CD14-positive monocyte (primary cell): ENCODE measurements at regions not wholly inside any gene's neighbourhood (a gene's known extent, or its start where the extent isn't known, plus 50 kb on each side); places are given as distances from the start of the nearest gene placed in this dataset.

Experiments
- DNase-seq, 3 donors: peaks; one replicate each; pipeline ENCODE4 v3.0.0-alpha.2; 2011 to 2022
- H2AFZ ChIP-seq: 2 replicates; pipeline ENCODE4 v1.6.0; 2012; ENCODE audit warnings: mild to moderate bottlenecking, low read depth, low read length, inconsistent platforms; ENCODE audit not compliant: insufficient read depth, poor library complexity, severe bottlenecking
- H3K27ac ChIP-seq, 2 donors: 1 replicate in 1 of 2; 2 replicates in 1 of 2; pipeline ENCODE4 v1.5.1; 2012 to 2013; ENCODE audit warnings: low read length in 2 of 2, control low read depth in 1 of 2, inconsistent platforms in 1 of 2, low read depth in 1 of 2, mild to moderate bottlenecking in 1 of 2
- H3K27me3 ChIP-seq, 2 donors: one replicate each; pipeline versions ENCODE4 v1.6.0 to v1.6.1; 2011 to 2013; ENCODE audit warnings: low read length in 2 of 2; ENCODE audit not compliant: control insufficient read depth in 2 of 2, insufficient read depth in 2 of 2
- H3K36me3 ChIP-seq, 2 donors: replicated peaks in 1 of 2; 1 replicate in 1 of 2; 2 replicates in 1 of 2; pipeline versions ENCODE4 v1.5.1 to v1.6.1; 2012 to 2013; ENCODE audit warnings: low read length in 2 of 2, control low read depth in 1 of 2, inconsistent platforms in 1 of 2, mild to moderate bottlenecking in 1 of 2; ENCODE audit not compliant: insufficient read depth in 2 of 2, control insufficient read depth in 1 of 2
- H3K4me1 ChIP-seq, 2 donors: 1 replicate in 1 of 2; 2 replicates in 1 of 2; pipeline versions ENCODE4 v1.5.1 to v1.6.1; 2012 to 2013; ENCODE audit warnings: low read length in 2 of 2, control low read depth in 1 of 2, inconsistent platforms in 1 of 2, mild to moderate bottlenecking in 1 of 2, moderate library complexity in 1 of 2; ENCODE audit not compliant: insufficient read depth in 2 of 2, control insufficient read depth in 1 of 2
- H3K4me2 ChIP-seq: replicated peaks from 2 replicates; pipeline ENCODE3; 2012; ENCODE audit warnings: low read length, moderate library complexity, mild to moderate bottlenecking; ENCODE audit not compliant: poor library complexity, severe bottlenecking; ENCODE audit errors: extremely low read depth
- H3K4me3 ChIP-seq, 3 experiments: fragments of 200-600 bp in 1 of 3; sonication (generic) in 1 of 3; replicated peaks in 1 of 3; 1 replicate in 2 of 3; 2 replicates in 1 of 3; pipeline ENCODE4 v1.5.1; 2011 to 2013; ENCODE audit warnings: low read length in 3 of 3, mild to moderate bottlenecking in 3 of 3, control low read depth in 2 of 3, low read depth in 2 of 3, inconsistent platforms in 1 of 3, moderate library complexity in 1 of 3
- H3K79me2 ChIP-seq: 2 replicates; pipeline ENCODE4 v1.6.0; 2012; ENCODE audit warnings: mild to moderate bottlenecking, control low read depth, inconsistent platforms, low read length, moderate library complexity; ENCODE audit not compliant: insufficient read depth
- H3K9ac ChIP-seq: 2 replicates; pipeline ENCODE4 v1.6.0; 2017; ENCODE audit warnings: low read length, mild to moderate bottlenecking; ENCODE audit not compliant: insufficient read depth, poor library complexity, severe bottlenecking
- H3K9me3 ChIP-seq, 2 donors: replicated peaks in 1 of 2; 1 replicate in 1 of 2; 2 replicates in 1 of 2; pipeline versions ENCODE4 v1.5.1 to v1.6.1; 2012 to 2013; ENCODE audit warnings: low read length in 2 of 2, control low read depth in 1 of 2; ENCODE audit not compliant: control insufficient read depth in 1 of 2, insufficient read depth in 1 of 2
- H4K20me1 ChIP-seq: 2 replicates; pipeline ENCODE4 v1.6.0; 2012; ENCODE audit warnings: mild to moderate bottlenecking, low read length, control low read depth, moderate library complexity; ENCODE audit not compliant: insufficient read depth
- H3K27ac Mint-ChIP-seq, 7 donors: one replicate each; pipeline ENCODE4 v1.8.0; 2020; ENCODE audit warnings: mild to moderate bottlenecking in 7 of 7, mixed read lengths in 7 of 7, moderate library complexity in 6 of 7, inconsistent platforms in 2 of 7
- H3K27me3 Mint-ChIP-seq, 3 donors: one replicate each; pipeline ENCODE4 v1.8.0; 2021 to 2022; ENCODE audit warnings: low read depth in 3 of 3, mild to moderate bottlenecking in 3 of 3, mixed read lengths in 3 of 3, moderate library complexity in 3 of 3, inconsistent platforms in 1 of 3
- H3K36me3 Mint-ChIP-seq, 2 donors: one replicate each; pipeline ENCODE4 v1.8.0; 2020; ENCODE audit warnings: mixed read lengths in 2 of 2, inconsistent platforms in 1 of 2, mild to moderate bottlenecking in 1 of 2
- H3K4me1 Mint-ChIP-seq: one replicate; pipeline ENCODE4 v1.8.0; 2020; ENCODE audit warnings: mild to moderate bottlenecking, mixed read lengths
- H3K4me3 Mint-ChIP-seq, 2 donors: one replicate each; pipeline ENCODE4 v1.8.0; 2020; ENCODE audit warnings: mild to moderate bottlenecking in 2 of 2, mixed read lengths in 2 of 2, moderate library complexity in 1 of 2
- H3K9me3 Mint-ChIP-seq, 7 donors: one replicate each; pipeline ENCODE4 v1.8.0; 2020 to 2022; ENCODE audit warnings: mixed read lengths in 7 of 7, mild to moderate bottlenecking in 6 of 7, moderate library complexity in 6 of 7, inconsistent platforms in 2 of 7
- WGBS: methylation state at CpG from one replicate; pipeline ENCODE4 v1.1.5; 2013; ENCODE audit warnings: missing lambda C conversion rate; ENCODE audit not compliant: insufficient coverage; 5-methylcytosine and 5-hydroxymethylcytosine counted together
- intact Hi-C, 2 donors: fragments of 100-400 bp; cut with micrococcal nuclease; formaldehyde crosslinking; loops; one replicate each; pipeline versions ENCODE4 v1.15.0 to v1.15.1; 2023
- TF ChIP-seq, protein P1 (sequence below): fragments of 200-600 bp; IDR thresholded peaks from one replicate; pipeline ENCODE4 v1.8.0; 2022; ENCODE audit warnings: antibody characterized with exemption, mild to moderate bottlenecking

DNA sequence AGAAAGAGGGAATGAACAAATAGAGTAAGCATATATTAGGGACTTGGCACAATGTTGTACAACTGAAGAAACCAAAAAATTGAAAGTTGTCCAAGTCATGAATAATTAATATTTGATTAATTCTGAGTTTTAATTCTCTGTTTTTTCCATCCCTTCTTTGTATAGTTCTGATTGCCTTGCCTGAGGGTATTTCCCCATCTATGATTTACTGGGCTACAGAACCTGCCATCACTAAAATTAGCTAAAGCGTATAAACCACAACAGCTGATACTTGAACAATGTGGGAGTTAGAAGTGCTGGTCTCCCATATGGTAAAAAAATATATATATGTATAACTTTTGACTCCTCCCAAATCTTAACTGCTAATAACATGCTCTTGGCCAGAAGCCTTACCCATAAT, 1253.5 kb upstream of the CDH6 start:
- Mint-ChIP-seq H3K36me3 (no peaks in the 10 kb centered on the region), H3K27ac (no peak overlapping the region), H3K4me3 (no peak overlapping the region), H3K4me1 (no peaks in the 10 kb centered on the region), H3K27me3 (no peaks in the 10 kb centered on the region), H3K9me3 (peaks cover 0 to 5% (median 0%) of the 10 kb centered on the region in 7 donors)
- H3K79me2 ChIP-seq = no peaks in the 10 kb centered on the region
- intact Hi-C loops = no loop called here
- H2AFZ ChIP-seq = no peak overlapping the region
- H3K9me3 ChIP-seq = peaks cover 0 to 4% of the 10 kb centered on the region in 2 donors
- H3K4me1 ChIP-seq = no peaks in the 10 kb centered on the region
- H3K27me3 ChIP-seq = no peaks in the 10 kb centered on the region
- H3K4me2 ChIP-seq = no peak overlapping the region
- no peak for DNase-seq
- no peaks in the 10 kb centered on the region for H3K36me3 ChIP-seq
- no peaks in the 10 kb centered on the region for H4K20me1 ChIP-seq
- H3K9ac ChIP-seq = no peak overlapping the region
- no peak overlapping the region for H3K27ac ChIP-seq
- no peak overlapping the region for H3K4me3 ChIP-seq
- TF ChIP-seq, protein P1, sequence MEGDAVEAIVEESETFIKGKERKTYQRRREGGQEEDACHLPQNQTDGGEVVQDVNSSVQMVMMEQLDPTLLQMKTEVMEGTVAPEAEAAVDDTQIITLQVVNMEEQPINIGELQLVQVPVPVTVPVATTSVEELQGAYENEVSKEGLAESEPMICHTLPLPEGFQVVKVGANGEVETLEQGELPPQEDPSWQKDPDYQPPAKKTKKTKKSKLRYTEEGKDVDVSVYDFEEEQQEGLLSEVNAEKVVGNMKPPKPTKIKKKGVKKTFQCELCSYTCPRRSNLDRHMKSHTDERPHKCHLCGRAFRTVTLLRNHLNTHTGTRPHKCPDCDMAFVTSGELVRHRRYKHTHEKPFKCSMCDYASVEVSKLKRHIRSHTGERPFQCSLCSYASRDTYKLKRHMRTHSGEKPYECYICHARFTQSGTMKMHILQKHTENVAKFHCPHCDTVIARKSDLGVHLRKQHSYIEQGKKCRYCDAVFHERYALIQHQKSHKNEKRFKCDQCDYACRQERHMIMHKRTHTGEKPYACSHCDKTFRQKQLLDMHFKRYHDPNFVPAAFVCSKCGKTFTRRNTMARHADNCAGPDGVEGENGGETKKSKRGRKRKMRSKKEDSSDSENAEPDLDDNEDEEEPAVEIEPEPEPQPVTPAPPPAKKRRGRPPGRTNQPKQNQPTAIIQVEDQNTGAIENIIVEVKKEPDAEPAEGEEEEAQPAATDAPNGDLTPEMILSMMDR = no peak
- WGBS = no CpG with 5 or more reads among the region's 1 CpG

DNA sequence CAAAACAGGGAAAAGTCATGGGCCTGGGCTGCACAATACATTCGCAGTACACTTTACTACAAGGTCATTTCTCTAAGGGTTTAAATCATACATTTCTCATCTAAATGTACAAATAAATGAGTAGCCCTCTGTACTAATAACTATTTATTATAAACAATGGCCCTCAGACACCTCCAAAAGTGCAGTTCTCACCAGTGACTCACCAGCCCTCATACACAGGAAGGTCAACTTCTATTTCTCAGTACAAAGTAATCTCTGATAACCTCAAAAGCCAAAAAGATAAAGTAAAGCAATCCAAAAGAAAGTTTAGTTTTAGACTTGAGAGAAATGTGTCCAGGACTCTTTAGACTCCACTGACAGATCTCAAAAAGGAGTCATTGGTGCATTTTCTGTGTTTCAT, 1258.1 kb upstream of the CDH6 start:
- H3K36me3 Mint-ChIP-seq = no peaks in the 10 kb centered on the region
- no CpG with 5 or more reads among the region's 1 CpG for WGBS
- Histone ChIP-seq H3K9me3 (peaks cover 0 to 4% of the 10 kb centered on the region in 2 donors), H3K9ac (no peak overlapping the region), H2AFZ (no peak overlapping the region), H3K4me2 (no peak overlapping the region), H4K20me1 (no peaks in the 10 kb centered on the region), H3K27ac (no peak overlapping the region), H3K4me1 (no peaks in the 10 kb centered on the region), H3K4me3 (no peak overlapping the region), H3K79me2 (no peaks in the 10 kb centered on the region), H3K36me3 (no peaks in the 10 kb centered on the region), H3K27me3 (no peaks in the 10 kb centered on the region)
- peaks cover 0 to 5% (median 0%) of the 10 kb centered on the region in 7 donors for H3K9me3 Mint-ChIP-seq
- TF ChIP-seq, protein P1 = no peak
- no peaks in the 10 kb centered on the region for H3K27me3 Mint-ChIP-seq
- no peak for DNase-seq
- no peak overlapping the region for H3K27ac Mint-ChIP-seq
- no peaks in the 10 kb centered on the region for H3K4me1 Mint-ChIP-seq
- H3K4me3 Mint-ChIP-seq = no peak overlapping the region
- intact Hi-C loops = no loop called here
